ENCODE measurements at regions not wholly inside any gene's neighbourhood (a gene's known extent, or its start where the extent isn't known, plus 50 kb on each side); places are given as distances from the start of the nearest gene placed in this dataset.
A peak's percentile ranks its signal among the peaks of the same experiment; 100 is the strongest.

- DNase-seq (ENCODE audit: low read depth, low spot score) = peak; percentile 34
These were observed 213.0 kb downstream of the PDCD6IP start for GRCh38 chr3:34011171-34012101.

- DNase-seq (ENCODE audit: low read depth, low spot score) = peak; percentile 22
These were observed 213.7 kb downstream of the PDCD6IP start for GRCh38 chr3:34012102-34012461.

GRCh38 chr3:34013818-34014570 is 215.6 kb downstream of the PDCD6IP start:
- no peak for DNase-seq (ENCODE audit: low read depth, low spot score)

- peak; percentile 42 for DNase-seq (ENCODE audit: low read depth, low spot score)
These were observed 217.0 kb downstream of the PDCD6IP start for GRCh38 chr3:34015204-34016142.

DNA sequence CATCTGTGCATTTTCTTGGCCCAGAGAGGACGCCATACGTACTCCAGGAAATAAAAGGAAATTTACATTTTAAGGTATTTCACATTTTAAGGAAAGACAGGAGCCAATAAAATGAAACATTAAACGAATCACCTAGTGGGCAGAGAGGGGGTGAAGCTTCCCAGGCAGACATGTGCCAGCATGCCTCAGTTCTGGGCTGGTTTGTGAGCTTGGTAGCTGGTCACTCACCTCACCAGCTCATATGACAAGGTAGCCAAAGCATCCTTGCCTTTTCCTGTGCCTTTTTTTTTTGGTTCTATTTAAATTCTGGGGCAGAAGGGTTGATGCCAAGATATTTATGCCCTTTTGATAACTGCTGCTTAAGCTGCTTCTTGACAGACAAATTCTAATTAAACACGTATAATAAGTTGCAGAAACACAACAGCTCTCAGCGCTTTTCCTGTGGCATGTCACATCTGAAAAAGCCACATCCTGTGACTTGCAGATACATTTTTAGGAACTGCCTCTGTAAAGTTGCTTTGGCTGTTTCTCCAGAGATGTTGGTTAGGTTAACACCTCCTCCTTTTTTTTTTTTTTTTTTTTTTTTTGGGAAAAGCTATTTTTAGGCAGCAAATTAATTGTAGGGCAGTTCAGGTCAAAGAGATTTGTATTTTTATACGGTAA is 218.6 kb downstream of the PDCD6IP start:
- DNase-seq (ENCODE audit: low read depth, low spot score) = no peak

DNA sequence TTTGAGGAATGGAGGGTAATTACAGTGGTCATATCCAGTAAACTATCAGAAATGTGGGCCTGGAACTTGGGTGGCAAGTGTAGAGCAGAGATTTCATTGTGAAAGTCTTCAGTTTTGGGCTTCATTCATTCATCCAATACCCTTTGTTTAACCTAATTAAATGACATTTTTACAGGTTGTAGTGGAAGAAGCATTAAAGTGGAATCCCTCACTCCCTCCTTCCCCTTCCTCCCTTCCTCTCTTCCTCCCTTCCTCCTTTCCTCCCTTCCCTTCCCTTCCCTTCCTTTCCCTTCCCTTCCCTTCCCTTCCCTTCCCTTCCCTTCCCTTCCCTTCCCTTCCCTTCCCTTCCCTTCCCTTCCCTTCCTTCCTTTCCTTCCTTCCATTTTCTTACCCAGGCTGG is 219.3 kb downstream of the PDCD6IP start:
- DNase-seq (ENCODE audit: low read depth, low spot score) = no peak

DNA sequence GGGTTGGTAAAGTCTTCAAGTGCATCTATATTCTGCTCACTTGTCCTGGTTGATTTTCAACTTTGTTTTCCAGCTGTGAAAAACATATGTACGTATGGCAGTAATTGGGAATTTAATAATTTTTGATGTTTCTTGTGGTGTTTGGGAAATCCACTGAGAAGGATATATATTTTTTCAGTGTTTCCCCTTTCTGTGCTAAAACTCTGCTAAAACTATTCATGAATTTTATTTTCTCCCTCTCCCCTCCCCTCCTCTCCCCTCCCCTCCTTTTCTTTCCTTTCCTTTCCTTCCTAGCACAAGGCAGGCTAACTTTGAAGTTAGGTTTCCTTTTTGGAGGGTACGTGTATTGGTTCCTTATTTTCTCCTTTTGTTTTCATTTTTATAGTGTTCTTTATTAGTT is 220.7 kb downstream of the PDCD6IP start:
- DNase-seq (ENCODE audit: low read depth, low spot score) = no peak

DNA sequence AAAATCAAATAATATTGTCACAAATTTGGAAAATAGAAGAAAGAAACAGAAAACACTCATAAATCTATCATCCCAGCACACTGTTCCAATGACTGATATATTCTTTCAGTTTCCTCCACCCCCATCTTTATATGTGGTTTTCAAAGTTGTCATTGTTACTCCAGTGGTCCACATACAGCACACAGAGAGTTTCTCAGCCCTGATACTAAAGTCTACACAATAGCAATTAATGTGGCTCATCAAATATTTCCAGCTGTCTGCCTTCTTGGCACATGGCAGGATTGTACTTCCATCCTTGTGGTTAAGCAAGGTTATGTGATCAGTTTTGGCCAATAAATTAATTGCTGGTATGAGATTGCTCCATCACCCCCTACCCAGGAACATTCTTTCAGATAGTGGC is 221.7 kb downstream of the PDCD6IP start:
- no peak for DNase-seq (ENCODE audit: low read depth, low spot score)

DNA sequence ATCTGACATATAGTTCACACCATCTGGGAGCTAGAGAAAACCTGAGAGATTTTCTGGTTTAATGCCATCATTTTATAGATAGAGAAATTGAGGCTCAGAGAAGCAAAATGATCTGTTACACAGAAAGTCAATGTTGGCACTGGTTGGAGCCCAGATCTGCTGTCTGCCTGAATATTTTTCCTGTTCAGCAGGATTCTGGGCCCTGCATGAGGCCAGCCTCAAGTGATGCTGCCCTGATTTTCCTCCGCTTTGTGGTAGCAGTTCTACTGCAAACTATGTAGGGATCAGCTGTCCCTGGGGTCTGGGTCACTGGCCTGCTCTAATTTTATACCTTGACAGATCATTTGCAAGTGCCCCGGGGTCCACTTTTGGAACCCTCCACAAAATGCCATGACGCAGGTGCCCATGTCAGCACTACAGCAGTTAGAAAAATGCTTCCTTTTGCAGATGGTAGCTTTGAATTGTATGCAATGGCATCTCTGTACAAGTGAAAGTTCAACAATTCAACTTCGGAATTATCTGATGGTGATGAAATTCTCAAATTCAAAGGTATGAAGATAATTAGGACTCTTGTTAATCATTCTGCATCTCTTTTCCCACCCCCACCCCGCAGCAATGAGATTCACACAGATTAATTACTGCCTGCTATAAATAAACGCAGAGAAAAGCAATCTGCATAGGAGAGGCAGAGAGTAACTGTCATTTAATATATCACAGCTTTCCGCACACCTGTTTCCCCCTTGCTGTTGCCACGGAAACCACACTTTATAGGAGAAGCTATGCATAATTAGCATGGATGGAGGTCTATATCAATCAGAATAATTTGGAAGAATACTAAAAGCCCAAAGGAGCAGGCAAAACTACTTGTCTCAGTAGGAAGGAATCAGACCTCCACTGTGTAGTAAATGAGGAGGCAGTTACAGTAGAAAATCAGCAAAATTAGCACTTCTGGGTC is 222.6 kb downstream of the PDCD6IP start:
- no peak for DNase-seq (ENCODE audit: low read depth, low spot score)

DNA sequence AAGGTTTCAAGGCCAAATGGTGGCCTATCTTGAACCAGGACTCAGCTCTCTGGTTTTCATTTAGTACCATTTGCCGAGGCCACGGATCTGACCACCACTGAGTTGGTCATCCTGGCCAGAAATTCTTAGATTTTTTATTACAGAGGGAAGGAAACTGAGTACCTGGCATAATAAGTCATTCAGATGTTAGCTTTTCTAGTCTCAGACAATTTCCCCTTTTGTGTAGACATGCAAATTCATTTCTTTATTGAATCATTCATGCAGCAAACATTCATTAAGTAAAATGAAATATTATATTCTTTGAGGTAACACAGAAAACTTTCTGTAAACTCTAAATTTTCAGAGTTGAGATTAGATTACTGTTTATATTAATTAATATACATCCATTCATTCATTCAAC is 223.7 kb downstream of the PDCD6IP start:
- DNase-seq (ENCODE audit: low read depth, low spot score) = no peak

DNA sequence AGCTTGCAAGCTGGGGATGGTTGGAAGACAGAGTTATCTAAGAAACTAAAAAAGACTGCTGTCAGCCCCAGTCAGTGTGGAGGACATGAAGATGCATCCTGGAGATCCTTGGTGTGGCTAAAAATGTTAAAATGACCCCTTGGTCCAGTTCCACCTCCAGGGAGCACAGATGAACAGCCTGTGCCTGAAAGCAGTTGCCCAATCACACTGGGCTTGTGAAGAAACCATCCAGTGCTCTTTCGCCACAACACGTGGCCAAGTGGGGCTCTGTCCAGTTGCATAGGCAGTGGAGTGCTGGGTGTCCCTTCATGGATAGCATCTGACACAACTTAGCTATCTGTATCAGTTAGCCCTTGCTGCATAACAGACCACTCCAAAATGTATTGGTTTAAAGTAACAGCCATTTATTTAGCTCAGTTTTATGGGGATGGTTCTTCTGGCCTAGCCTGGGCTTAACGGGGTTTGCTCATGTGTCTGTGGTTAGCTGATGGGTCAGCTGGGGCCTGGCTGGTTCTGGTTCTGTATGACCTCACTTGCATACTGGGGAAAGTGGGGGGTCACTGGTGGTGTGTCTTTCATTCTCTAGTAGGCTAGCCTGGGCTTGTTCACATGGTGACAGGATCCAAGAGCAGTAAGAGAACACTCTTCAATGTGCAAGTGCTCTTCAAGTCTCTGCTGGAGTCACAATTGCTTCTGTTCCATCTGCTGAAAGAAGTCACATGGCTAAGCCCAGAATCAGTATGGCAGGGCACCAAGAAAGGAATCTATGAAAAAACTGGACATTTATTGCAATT is 226.2 kb downstream of the PDCD6IP start:
- no peak for DNase-seq (ENCODE audit: low read depth, low spot score)

DNA sequence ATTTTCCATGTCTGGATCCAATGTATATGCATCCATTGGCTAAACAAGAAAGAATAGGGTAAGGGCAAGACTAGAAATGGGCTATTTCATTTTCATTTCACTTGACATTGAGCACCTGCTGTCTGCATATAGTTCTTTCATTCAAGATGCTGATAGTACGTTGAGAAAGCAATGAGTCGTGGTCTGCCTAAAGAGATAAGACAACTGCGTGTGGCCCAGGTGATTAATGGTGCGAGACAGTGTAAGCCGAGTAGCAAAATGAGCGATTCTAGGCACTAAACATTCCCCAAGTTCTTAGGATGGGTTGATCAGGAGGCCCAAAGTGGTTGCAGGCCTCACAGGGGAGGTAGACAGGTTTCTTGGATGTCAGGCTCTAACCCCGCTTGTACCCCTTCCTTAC is 235.4 kb downstream of the PDCD6IP start:
- no peak for DNase-seq (ENCODE audit: low read depth, low spot score)

DNA sequence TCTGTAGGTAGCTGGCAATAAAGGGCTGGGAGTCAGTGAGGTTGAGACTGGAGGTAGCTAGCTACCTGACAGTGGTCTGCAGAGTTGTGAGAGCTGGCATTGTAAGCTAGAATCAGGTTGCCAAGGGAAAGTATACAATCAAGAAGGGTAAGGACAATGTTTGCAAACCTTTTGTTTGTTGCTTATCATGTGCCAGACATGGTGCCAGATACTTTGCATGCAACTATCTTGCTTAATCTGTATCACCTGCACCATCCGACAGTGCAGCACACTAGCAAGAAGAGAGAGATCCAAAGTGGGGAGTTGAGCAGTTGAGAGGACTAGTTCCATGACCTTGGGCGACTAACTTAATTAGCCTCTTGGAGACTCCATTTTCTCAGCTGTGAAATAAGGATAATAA is 236.4 kb downstream of the PDCD6IP start:
- DNase-seq (ENCODE audit: low read depth, low spot score) = no peak

- DNase-seq (ENCODE audit: low read depth, low spot score) = no peak
These were observed 237.3 kb downstream of the PDCD6IP start for GRCh38 chr3:34035775-34036174.

DNA sequence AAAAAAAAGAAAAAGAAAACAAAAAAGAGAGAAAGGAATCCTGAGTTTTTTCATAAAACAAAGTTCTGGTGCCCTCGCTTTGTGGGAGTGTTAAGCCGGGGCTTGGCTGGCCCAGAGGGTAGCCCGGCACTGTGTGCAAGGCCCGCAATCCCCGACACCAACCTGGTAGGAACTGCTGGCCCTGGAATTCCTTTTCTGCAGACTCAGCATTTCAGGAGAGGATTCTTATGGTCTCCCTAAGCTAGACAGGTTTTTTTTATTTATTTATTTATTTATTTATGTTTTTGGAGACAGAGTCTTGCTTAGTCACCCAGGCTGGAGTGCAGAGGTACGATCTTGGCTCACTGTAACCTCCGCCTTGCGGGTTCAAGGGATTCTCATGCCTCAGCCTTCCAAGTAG is 238.8 kb downstream of the PDCD6IP start:
- no peak for DNase-seq (ENCODE audit: low read depth, low spot score)

DNA sequence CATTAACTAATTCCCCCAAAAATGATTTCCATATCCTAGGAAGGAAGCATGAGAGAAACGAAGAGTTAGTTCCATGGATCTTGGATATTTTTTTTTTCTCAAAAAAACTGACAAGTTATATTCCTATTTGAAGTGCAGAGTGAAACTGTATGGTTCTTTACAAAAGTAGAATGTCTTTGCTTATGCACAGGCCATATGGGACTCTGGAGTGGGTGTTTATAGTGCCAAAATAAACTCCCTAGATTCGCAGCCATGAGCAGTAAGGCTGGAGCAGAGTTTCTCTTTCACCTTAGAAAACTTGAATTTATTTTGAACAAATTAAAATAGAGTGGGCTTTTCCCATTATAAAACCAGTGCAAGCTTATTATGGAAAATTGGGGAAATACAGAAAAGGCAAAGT is 239.7 kb downstream of the PDCD6IP start:
- no peak for DNase-seq (ENCODE audit: low read depth, low spot score)

- DNase-seq (ENCODE audit: low read depth, low spot score) = no peak
These were observed 247.7 kb downstream of the PDCD6IP start for GRCh38 chr3:34046154-34046553.

GRCh38 chr3:34053626-34054025 is 255.2 kb downstream of the PDCD6IP start:
- no peak for DNase-seq (ENCODE audit: low read depth, low spot score)

DNA sequence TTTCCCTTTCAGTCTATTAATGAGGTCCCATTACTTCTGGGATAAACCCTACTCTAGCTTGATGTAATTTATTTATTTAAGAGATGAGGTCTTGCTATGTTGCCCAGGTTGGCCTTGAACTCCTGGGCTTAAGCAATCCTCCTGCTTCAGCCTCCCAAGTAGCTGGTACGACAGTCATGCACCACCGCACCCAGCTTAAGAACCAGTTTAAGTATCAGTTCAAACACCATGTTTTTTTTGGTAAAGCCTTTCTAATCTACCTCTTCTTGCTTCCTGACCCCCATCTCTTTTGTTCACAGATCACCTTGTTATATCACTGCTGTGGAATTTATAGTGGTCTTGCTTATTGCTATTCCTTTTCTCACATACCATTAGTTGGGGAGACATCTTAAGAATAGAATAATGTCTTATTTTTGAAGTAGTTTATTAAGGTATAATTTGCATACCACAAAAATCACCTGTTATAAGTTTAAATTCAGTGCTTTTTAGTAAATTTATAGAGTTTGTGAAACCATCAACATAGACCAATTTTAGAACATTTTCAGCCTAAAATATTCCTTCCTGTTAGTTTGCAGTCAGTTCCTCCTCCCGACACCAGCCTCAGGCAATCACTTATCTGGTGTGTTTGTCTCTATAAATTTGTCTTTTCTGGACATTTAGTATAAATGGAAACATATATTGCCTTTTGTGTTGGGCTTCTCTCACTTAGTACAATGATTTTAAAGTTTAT is 257.9 kb downstream of the PDCD6IP start:
- DNase-seq (ENCODE audit: low read depth, low spot score) = no peak
